ENCODE measurements at regions not wholly inside any gene's neighbourhood (a gene's known extent, or its start where the extent isn't known, plus 50 kb on each side); places are given as distances from the start of the nearest gene placed in this dataset.

GRCh38 chr5:166428264-166428803 lies 1863.1 kb upstream of the WWC1 start:
- DNase-seq = no peak
- TF ChIP-seq POLR2A (IDR thresholded peaks at IDR 0.05; ENCODE audit: low read length) (no peak), GATA1 (IDR thresholded peaks at IDR 0.05; ENCODE audit: low read depth, low read length) (no peak)

DNA sequence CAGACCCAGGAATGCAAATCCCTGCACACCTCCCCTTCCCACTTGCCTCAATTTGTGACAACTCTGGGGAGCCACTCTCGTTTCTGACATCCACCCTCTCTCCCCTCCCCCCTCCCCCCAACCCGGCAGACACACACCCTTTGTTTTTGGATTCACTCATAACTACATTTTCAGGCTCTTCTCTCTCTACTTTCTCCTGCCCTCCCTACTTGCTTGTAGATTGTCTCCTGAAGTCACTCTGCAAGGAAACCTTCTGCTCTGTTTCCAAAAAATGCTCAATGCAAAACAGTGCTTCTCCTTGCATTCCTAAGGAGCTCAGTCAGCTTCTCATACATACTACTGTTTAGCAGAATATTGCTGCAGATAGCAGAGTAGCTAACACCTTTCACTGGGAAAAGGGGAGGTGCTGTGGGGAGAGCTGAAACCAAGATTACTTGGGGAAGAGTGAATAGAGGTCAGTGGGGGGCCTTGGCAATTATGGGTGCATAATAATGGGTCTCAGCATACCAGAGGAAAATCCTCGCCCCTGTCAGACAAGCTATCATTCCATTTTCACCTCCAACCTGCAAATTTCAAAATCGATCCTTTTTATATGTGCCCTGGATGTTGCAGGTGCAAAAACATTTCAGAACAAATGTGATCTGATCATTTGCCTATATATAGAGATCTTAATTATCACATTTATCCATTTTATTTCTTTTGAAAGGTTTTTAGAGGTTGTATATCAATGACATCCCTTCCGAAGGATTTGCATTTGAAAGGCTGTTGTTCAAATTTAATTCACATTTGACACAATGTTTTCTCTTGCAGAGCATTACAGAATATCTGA lies 1860.7 kb upstream of the WWC1 start:
- no peak for TF ChIP-seq POLR2A (IDR thresholded peaks at IDR 0.05; ENCODE audit: low read length)
- no peak for TF ChIP-seq GATA1 (IDR thresholded peaks at IDR 0.05; ENCODE audit: low read depth, low read length)
- DNase-seq = no peak

DNA sequence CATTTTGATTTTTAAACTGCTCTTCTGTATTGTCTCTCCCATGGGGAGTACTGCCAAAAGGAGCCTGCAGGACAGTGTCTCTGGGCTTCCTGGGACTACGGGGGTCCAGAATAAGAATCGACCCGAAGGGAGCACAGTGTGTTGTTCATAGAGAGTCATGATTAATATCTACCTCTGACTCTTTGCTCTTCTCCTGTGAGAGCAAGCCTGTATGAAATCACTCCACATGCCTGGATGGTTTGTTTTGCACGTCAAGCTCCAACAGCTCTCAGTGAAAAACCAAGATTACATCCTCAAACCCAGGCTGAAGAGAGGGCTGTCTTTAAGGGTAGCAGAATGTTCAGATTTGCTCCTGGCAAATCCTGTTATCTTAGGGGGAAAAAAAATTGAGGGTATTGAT lies 1860.0 kb upstream of the WWC1 start:
- no peak for DNase-seq
- TF ChIP-seq POLR2A (IDR thresholded peaks at IDR 0.05; ENCODE audit: low read length) (no peak), GATA1 (IDR thresholded peaks at IDR 0.05; ENCODE audit: low read depth, low read length) (no peak)

GRCh38 chr5:166433679-166434078 lies 1857.8 kb upstream of the WWC1 start:
- TF ChIP-seq GATA1 (IDR thresholded peaks at IDR 0.05; ENCODE audit: low read depth, low read length) (no peak), POLR2A (IDR thresholded peaks at IDR 0.05; ENCODE audit: low read length) (no peak)
- no peak for DNase-seq

GRCh38 chr5:166436872-166437271 lies 1854.6 kb upstream of the WWC1 start:
- no peak for TF ChIP-seq GATA1 (IDR thresholded peaks at IDR 0.05; ENCODE audit: low read depth, low read length)
- no peak for TF ChIP-seq POLR2A (IDR thresholded peaks at IDR 0.05; ENCODE audit: low read length)
- no peak for DNase-seq

DNA sequence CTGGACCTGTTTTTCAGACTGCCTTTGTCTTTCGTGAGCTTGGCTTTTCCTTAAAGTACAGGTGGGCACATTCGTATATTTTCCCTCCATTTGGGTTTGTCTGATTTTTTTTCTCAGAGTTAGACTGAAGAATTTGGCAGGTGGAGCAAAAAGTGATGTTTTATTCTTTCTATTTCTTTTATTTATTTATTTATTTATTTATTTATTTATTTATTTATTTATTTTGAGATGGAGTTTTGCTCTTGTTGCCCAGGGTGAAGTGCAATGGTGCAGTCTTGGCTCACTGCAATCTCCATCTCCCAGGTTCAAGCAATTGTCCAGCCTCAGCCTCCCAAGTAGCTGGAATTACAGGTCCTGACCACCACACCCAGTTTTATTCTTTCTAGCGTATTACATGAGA lies 1805.1 kb upstream of the WWC1 start:
- DNase-seq = no peak

GRCh38 chr5:166488560-166488959 lies 1802.9 kb upstream of the WWC1 start:
- DNase-seq = no peak
- TF ChIP-seq GATA1 (IDR thresholded peaks at IDR 0.05; ENCODE audit: low read depth, low read length) = no peak
- no peak for TF ChIP-seq POLR2A (IDR thresholded peaks at IDR 0.05; ENCODE audit: low read length)

More for the DNA sequence above, 1805.1 kb upstream of the WWC1 start:
- TF ChIP-seq POLR2A (IDR thresholded peaks at IDR 0.05; ENCODE audit: low read length) (no peak), GATA1 (IDR thresholded peaks at IDR 0.05; ENCODE audit: low read depth, low read length) (no peak)

- TF ChIP-seq GATA1 (IDR thresholded peaks at IDR 0.05; ENCODE audit: low read depth, low read length) = no peak
- TF ChIP-seq POLR2A (IDR thresholded peaks at IDR 0.05; ENCODE audit: low read length) = no peak
- no peak for DNase-seq
Observed at GRCh38 chr5:166493040-166493439, 1798.4 kb upstream of the WWC1 start.

DNA sequence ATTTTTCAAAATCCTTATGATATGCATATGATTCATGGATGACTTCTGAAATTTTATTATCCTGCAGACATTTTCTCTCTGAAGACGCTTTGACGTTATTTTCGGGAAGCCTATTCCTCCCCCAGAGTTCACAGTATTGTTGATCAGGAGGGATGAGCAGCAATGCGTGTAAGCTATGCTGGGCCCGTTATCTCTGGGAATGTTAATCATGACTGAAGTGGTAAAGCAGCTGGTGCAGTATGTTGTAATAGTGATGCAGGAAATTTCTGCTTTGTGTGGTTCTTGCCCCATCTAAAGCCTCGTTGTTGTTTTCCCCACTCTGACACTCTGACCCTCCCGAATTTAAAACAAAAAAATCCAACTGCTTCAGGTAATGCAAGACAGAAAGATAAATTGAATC lies 1797.8 kb upstream of the WWC1 start:
- DNase-seq = no peak
- TF ChIP-seq GATA1 (IDR thresholded peaks at IDR 0.05; ENCODE audit: low read depth, low read length) = no peak
- TF ChIP-seq POLR2A (IDR thresholded peaks at IDR 0.05; ENCODE audit: low read length) = no peak

GRCh38 chr5:166497496-166498104 lies 1793.8 kb upstream of the WWC1 start:
- no peak for DNase-seq
- TF ChIP-seq GATA1 (IDR thresholded peaks at IDR 0.05; ENCODE audit: low read depth, low read length) (no peak), POLR2A (IDR thresholded peaks at IDR 0.05; ENCODE audit: low read length) (no peak)

DNA sequence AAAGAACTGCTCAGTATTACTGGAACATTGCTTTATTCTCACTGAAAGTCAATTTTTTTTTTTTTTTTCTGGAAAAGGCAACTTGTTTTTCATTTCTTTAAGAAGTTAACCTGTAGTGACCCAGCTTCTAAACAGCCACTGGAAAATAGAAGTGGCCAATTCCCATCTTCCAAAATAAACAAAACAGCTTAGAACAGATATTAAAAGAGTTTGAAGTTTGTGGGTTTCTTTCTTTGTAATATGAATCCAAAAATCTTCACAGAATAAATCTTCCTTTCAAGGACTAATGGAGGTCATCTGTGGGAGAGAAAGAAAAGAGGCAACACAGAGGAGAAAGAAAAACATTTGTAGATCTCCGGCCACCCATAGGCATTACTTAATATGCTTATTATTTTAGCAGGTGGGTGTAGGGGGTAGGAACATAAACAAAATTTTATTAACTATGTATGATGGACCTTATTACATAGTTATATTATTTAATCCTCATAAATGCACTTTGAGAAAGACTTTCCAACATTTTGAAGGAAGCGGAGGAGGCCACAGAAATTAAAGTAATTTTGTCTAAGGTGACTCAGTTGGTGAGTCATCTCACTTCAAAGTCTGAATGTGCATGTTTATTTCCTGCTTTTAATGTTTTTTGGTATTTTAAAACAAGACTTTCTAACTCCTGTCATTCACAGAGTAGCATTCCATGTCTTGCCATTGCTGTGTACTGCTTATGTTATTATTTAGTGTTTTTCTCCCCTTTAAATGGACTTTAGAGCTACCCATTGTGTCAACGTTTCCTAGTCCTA lies 1791.8 kb upstream of the WWC1 start:
- DNase-seq = no peak
- TF ChIP-seq POLR2A (IDR thresholded peaks at IDR 0.05; ENCODE audit: low read length) (no peak), GATA1 (IDR thresholded peaks at IDR 0.05; ENCODE audit: low read depth, low read length) (no peak)

GRCh38 chr5:166503506-166503905 lies 1787.9 kb upstream of the WWC1 start:
- TF ChIP-seq GATA1 (IDR thresholded peaks at IDR 0.05; ENCODE audit: low read depth, low read length) (no peak), POLR2A (IDR thresholded peaks at IDR 0.05; ENCODE audit: low read length) (no peak)
- no peak for DNase-seq

- DNase-seq = no peak
- TF ChIP-seq GATA1 (IDR thresholded peaks at IDR 0.05; ENCODE audit: low read depth, low read length) (no peak), POLR2A (IDR thresholded peaks at IDR 0.05; ENCODE audit: low read length) (no peak)
Observed at GRCh38 chr5:166505067-166505466, 1786.4 kb upstream of the WWC1 start.

DNA sequence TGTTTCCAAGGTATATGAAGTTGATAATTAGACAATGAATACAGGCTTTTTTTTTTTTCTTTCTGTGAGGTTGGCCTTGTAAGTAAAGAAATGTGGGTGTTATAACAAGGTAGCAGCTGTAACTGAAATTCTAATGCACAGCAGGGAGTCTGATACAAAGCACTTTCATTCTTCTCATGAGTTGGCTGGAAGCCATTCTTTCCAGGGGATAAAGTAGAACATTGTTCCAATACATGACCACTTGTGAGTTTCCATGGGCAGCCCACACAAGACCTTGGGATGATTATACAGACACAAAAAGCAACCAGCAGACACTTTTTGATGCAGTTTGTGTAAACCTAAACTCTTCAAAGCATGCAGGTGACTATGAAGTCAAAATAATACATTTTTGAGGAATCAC lies 1785.9 kb upstream of the WWC1 start:
- no peak for TF ChIP-seq GATA1 (IDR thresholded peaks at IDR 0.05; ENCODE audit: low read depth, low read length)
- TF ChIP-seq POLR2A (IDR thresholded peaks at IDR 0.05; ENCODE audit: low read length) = no peak
- DNase-seq = no peak
